ENCODE measurements at regions not wholly inside any gene's neighbourhood (a gene's known extent, or its start where the extent isn't known, plus 50 kb on each side); places are given as distances from the start of the nearest gene placed in this dataset.
"Not testable (repeated sequence)": the region's sequence is repeated elsewhere in the genome, so short reads cannot be mapped to it uniquely, and the experiment has no call there.

DNA sequence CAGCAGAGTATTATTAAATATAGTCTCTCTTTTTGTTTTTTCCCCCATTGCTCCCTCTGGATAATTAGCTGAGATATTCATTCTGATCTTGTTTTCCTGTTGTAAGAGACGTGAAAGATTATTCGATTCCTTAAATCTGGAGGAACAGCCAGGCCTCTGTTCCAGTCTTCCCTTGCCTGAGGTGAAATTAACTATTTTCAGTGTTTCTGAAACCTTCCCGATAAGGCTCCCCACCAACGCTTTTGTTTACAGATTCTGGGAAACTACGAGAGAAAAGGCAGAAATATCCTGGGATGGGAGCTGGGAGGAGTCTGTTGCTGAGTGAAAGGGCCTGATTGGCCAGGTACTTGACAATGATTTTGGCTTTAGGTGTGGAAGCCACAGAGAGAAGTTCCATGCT lies 63.6 kb upstream of the AGR3 start:
- no peak overlapping the region for H3K4me2 ChIP-seq
- no peaks in the 10 kb centered on the region for H4K20me1 ChIP-seq (ENCODE audit: insufficient read depth)
- H3K27ac ChIP-seq: no peak overlapping the region
- TF ChIP-seq, protein P1, sequence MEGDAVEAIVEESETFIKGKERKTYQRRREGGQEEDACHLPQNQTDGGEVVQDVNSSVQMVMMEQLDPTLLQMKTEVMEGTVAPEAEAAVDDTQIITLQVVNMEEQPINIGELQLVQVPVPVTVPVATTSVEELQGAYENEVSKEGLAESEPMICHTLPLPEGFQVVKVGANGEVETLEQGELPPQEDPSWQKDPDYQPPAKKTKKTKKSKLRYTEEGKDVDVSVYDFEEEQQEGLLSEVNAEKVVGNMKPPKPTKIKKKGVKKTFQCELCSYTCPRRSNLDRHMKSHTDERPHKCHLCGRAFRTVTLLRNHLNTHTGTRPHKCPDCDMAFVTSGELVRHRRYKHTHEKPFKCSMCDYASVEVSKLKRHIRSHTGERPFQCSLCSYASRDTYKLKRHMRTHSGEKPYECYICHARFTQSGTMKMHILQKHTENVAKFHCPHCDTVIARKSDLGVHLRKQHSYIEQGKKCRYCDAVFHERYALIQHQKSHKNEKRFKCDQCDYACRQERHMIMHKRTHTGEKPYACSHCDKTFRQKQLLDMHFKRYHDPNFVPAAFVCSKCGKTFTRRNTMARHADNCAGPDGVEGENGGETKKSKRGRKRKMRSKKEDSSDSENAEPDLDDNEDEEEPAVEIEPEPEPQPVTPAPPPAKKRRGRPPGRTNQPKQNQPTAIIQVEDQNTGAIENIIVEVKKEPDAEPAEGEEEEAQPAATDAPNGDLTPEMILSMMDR (conservative IDR thresholded peaks at IDR 0.05; ENCODE audit: low read depth, low read length): no peak
- H3K27me3 ChIP-seq (ENCODE audit: insufficient read depth, low read depth): no peaks in the 10 kb centered on the region
- H3K4me3 ChIP-seq (IDR thresholded peaks at IDR 0.05; ENCODE audit: insufficient read depth, low read depth, low read length): no peak overlapping the region
- no peaks in the 10 kb centered on the region for H3K4me1 ChIP-seq (ENCODE audit: low read depth, poor library complexity, severe bottlenecking)
- H3K9ac ChIP-seq: no peak overlapping the region
- H3K36me3 ChIP-seq (ENCODE audit: insufficient read depth): no peaks in the 10 kb centered on the region
- no peak overlapping the region for H2AFZ ChIP-seq (ENCODE audit: low read depth)
- no peaks in the 10 kb centered on the region for H3K79me2 ChIP-seq (ENCODE audit: insufficient read depth, low read depth)

DNA sequence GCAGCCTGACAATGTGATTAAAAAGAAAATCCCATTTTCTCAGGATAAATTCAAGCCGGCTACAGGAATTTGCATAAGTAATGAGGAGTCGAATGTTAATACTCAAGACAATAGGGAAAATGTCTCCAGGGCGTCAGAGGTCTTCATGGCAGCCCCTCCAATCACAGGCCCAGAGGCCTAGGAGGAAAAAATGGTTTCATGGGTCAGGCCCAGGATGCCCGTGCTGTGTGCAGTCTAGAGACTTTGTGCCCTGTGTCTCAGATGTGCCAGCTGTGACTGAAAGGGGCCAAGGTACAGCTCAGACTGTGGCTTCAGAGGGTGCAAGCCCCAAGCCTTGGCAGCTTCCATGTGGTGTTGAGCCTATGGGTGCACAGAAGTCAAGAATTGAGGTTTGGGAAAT lies 66.3 kb upstream of the AGR3 start:
- not testable (repeated sequence) for H3K4me1 ChIP-seq (ENCODE audit: low read depth, poor library complexity, severe bottlenecking); H3K79me2 ChIP-seq (ENCODE audit: insufficient read depth, low read depth); H2AFZ ChIP-seq (ENCODE audit: low read depth); H3K27ac ChIP-seq; H3K27me3 ChIP-seq (ENCODE audit: insufficient read depth, low read depth); H3K36me3 ChIP-seq (ENCODE audit: insufficient read depth); H4K20me1 ChIP-seq (ENCODE audit: insufficient read depth); H3K4me2 ChIP-seq; H3K9ac ChIP-seq; H3K4me3 ChIP-seq (IDR thresholded peaks at IDR 0.05; ENCODE audit: insufficient read depth, low read depth, low read length)

DNA sequence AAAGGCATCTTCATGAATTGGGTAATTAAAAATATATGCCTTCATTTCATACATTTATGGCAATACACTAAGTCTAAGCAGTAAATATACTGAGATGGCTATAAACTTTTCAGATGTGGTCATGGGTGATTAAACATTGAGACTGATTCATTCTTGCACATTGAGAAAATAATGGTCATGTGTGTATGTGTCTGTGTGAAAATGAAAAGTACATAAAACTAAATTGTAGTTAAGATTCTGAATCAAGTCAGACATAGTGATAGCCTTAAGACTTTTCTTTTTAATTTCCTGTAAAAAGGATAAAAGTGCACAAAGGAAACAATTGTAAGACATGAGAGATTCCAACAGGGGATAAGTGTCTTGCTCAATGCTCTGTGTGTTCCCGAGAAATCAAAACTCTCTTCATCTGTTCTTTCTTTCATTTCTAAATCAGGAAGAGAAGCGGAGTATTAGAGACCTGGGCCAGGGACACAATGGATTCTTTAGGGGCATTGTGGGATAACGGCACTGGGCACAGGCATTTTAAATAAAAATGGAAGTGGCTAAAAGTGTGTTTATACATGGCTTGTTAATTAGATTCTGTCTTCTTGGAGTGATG lies 69.8 kb upstream of the AGR3 start:
- Histone ChIP-seq H3K4me2 (no peak overlapping the region), H3K79me2 (ENCODE audit: insufficient read depth, low read depth) (no peaks in the 10 kb centered on the region), H3K27ac (no peak overlapping the region), H4K20me1 (ENCODE audit: insufficient read depth) (no peaks in the 10 kb centered on the region), H3K36me3 (ENCODE audit: insufficient read depth) (no peaks in the 10 kb centered on the region), H3K4me3 (IDR thresholded peaks at IDR 0.05; ENCODE audit: insufficient read depth, low read depth, low read length) (no peak overlapping the region), H3K27me3 (ENCODE audit: insufficient read depth, low read depth) (no peaks in the 10 kb centered on the region), H2AFZ (ENCODE audit: low read depth) (no peak overlapping the region), H3K9ac (no peak overlapping the region), H3K4me1 (ENCODE audit: low read depth, poor library complexity, severe bottlenecking) (no peaks in the 10 kb centered on the region)
- TF ChIP-seq, protein P1 (conservative IDR thresholded peaks at IDR 0.05; ENCODE audit: low read depth, low read length): no peak

DNA sequence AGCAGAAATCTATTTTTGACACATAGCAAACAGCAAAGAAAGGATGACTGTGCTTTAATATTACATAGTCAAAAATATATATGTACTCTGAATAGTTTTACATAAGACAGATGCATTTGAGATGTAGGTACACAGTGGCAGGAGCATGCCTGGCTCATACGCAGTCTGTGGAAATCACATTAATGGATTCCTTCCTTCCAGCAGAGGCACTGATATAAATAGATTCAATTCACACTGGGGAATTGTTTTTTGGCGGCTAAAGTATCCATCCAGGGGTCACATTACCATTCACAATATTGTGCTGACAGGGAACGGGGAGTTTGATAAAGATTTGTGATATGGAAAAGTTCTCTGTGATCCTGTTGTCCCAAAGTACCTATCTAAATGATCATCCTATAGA lies 72.5 kb upstream of the AGR3 start:
- H3K4me1 ChIP-seq (ENCODE audit: low read depth, poor library complexity, severe bottlenecking): no peaks in the 10 kb centered on the region
- no peak overlapping the region for H3K4me2 ChIP-seq
- TF ChIP-seq, protein P1 (conservative IDR thresholded peaks at IDR 0.05; ENCODE audit: low read depth, low read length): no peak
- H2AFZ ChIP-seq (ENCODE audit: low read depth): no peak overlapping the region
- H3K9ac ChIP-seq: no peak overlapping the region
- H3K4me3 ChIP-seq (IDR thresholded peaks at IDR 0.05; ENCODE audit: insufficient read depth, low read depth, low read length): no peak overlapping the region
- no peaks in the 10 kb centered on the region for H3K36me3 ChIP-seq (ENCODE audit: insufficient read depth)
- no peak overlapping the region for H3K27ac ChIP-seq
- no peaks in the 10 kb centered on the region for H4K20me1 ChIP-seq (ENCODE audit: insufficient read depth)
- no peaks in the 10 kb centered on the region for H3K79me2 ChIP-seq (ENCODE audit: insufficient read depth, low read depth)
- no peaks in the 10 kb centered on the region for H3K27me3 ChIP-seq (ENCODE audit: insufficient read depth, low read depth)

DNA sequence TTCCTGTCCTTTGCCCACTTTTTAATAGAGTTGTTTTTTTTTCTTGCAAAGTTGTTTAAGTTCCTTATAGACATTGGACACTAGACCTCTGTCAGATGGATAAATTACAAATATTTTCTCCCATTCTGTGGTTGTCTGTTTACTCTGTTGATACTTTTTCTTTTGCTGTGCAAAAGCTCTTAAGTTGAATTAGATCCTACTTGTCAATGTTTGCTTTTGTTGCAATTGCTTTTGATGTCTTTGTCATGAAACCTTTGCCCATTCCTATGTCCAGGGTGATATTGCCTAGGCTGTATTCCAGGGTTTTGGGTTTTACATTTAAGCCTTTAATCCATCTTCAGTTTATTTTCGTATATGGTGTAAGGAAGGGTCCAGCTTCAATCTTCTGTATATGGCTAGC lies 76.9 kb upstream of the AGR3 start:
- no peaks in the 10 kb centered on the region for H3K4me1 ChIP-seq (ENCODE audit: low read depth, poor library complexity, severe bottlenecking)
- H3K9ac ChIP-seq: no peak overlapping the region
- H3K27ac ChIP-seq: no peak overlapping the region
- TF ChIP-seq, protein P1 (conservative IDR thresholded peaks at IDR 0.05; ENCODE audit: low read depth, low read length): no peak
- no peak overlapping the region for H3K4me2 ChIP-seq
- no peaks in the 10 kb centered on the region for H3K27me3 ChIP-seq (ENCODE audit: insufficient read depth, low read depth)
- H2AFZ ChIP-seq (ENCODE audit: low read depth): no peak overlapping the region
- H3K79me2 ChIP-seq (ENCODE audit: insufficient read depth, low read depth): no peaks in the 10 kb centered on the region
- no peaks in the 10 kb centered on the region for H4K20me1 ChIP-seq (ENCODE audit: insufficient read depth)
- H3K36me3 ChIP-seq (ENCODE audit: insufficient read depth): no peaks in the 10 kb centered on the region
- H3K4me3 ChIP-seq (IDR thresholded peaks at IDR 0.05; ENCODE audit: insufficient read depth, low read depth, low read length): no peak overlapping the region
